Skeletal muscle satellite cell (primary cell): ENCODE measurements at regions not wholly inside any gene's neighbourhood (a gene's known extent, or its start where the extent isn't known, plus 50 kb on each side); places are given as distances from the start of the nearest gene placed in this dataset.

Experiments
- H3K27me3 ChIP-seq: 2 replicates; pipeline ENCODE4 v1.7.0; 2013; ENCODE audit warnings: low read length; ENCODE audit not compliant: control insufficient read depth, insufficient read depth
- H3K36me3 ChIP-seq: 2 replicates; pipeline ENCODE4 v1.7.0; 2013; ENCODE audit warnings: mild to moderate bottlenecking, control low read depth, low read length; ENCODE audit not compliant: insufficient read depth
- H3K4me1 ChIP-seq: 2 replicates; pipeline ENCODE4 v1.7.0; 2013; ENCODE audit warnings: low read length; ENCODE audit not compliant: control insufficient read depth, insufficient read depth
- H3K4me2 ChIP-seq: 2 replicates; pipeline ENCODE4 v1.7.0; 2013; ENCODE audit warnings: mild to moderate bottlenecking, low read length
- H3K4me3 ChIP-seq: 2 replicates; pipeline ENCODE4 v1.7.0; 2013; ENCODE audit warnings: low read length
- H3K9ac ChIP-seq: 2 replicates; pipeline ENCODE4 v1.7.0; 2013; ENCODE audit warnings: mild to moderate bottlenecking, low read depth, low read length, moderate library complexity
- H3K9me3 ChIP-seq: replicated peaks from 2 replicates; pipeline ENCODE4 v1.7.0; 2013; ENCODE audit warnings: mild to moderate bottlenecking, control low read depth, low read length

GRCh38 chr2:66673286-66673685 is 238.4 kb downstream of the MEIS1 start:
- H3K4me2 ChIP-seq = no peak overlapping the region
- no peak overlapping the region for H3K4me3 ChIP-seq

GRCh38 chr2:66674087-66674486 is 239.2 kb downstream of the MEIS1 start:
- Histone ChIP-seq H3K4me3 (no peak overlapping the region), H3K9ac (no peak overlapping the region), H3K27me3 (no peaks in the 10 kb centered on the region), H3K36me3 (no peaks in the 10 kb centered on the region), H3K4me2 (no peak overlapping the region), H3K9me3 (no peaks in the 10 kb centered on the region), H3K4me1 (no peaks in the 10 kb centered on the region)

More at GRCh38 chr2:66673286-66673685, 238.4 kb downstream of the MEIS1 start:
- no peaks in the 10 kb centered on the region for H3K4me1 ChIP-seq
- H3K27me3 ChIP-seq = no peaks in the 10 kb centered on the region
- H3K9ac ChIP-seq = no peak overlapping the region
- H3K36me3 ChIP-seq = no peaks in the 10 kb centered on the region
- H3K9me3 ChIP-seq = no peaks in the 10 kb centered on the region

GRCh38 chr2:66675591-66675990 is 240.7 kb downstream of the MEIS1 start:
- Histone ChIP-seq H3K9ac (no peak overlapping the region), H3K4me3 (no peak overlapping the region), H3K4me1 (no peaks in the 10 kb centered on the region), H3K27me3 (no peaks in the 10 kb centered on the region), H3K36me3 (no peaks in the 10 kb centered on the region), H3K9me3 (no peaks in the 10 kb centered on the region), H3K4me2 (no peak overlapping the region)

GRCh38 chr2:66679442-66679841 is 244.5 kb downstream of the MEIS1 start:
- Histone ChIP-seq H3K4me1 (no peaks in the 10 kb centered on the region), H3K9me3 (no peaks in the 10 kb centered on the region), H3K9ac (no peak overlapping the region), H3K36me3 (no peaks in the 10 kb centered on the region), H3K4me3 (no peak overlapping the region), H3K4me2 (no peak overlapping the region), H3K27me3 (no peaks in the 10 kb centered on the region)

GRCh38 chr2:66682476-66682875 is 247.6 kb downstream of the MEIS1 start:
- H3K9me3 ChIP-seq = no peaks in the 10 kb centered on the region
- H3K36me3 ChIP-seq = no peaks in the 10 kb centered on the region
- no peaks in the 10 kb centered on the region for H3K27me3 ChIP-seq
- H3K4me2 ChIP-seq = no peak overlapping the region
- H3K4me3 ChIP-seq = no peak overlapping the region
- H3K4me1 ChIP-seq = no peaks in the 10 kb centered on the region
- H3K9ac ChIP-seq = no peak overlapping the region

- Histone ChIP-seq H3K36me3 (no peaks in the 10 kb centered on the region), H3K27me3 (no peaks in the 10 kb centered on the region), H3K4me1 (no peaks in the 10 kb centered on the region), H3K4me2 (no peak overlapping the region), H3K9ac (no peak overlapping the region), H3K4me3 (no peak overlapping the region), H3K9me3 (no peaks in the 10 kb centered on the region)
Observed at GRCh38 chr2:66683064-66683463, 248.1 kb downstream of the MEIS1 start.

GRCh38 chr2:66683599-66683998 is 248.7 kb downstream of the MEIS1 start:
- no peaks in the 10 kb centered on the region for H3K27me3 ChIP-seq

GRCh38 chr2:66684289-66684688 is 249.4 kb downstream of the MEIS1 start:
- H3K9ac ChIP-seq = no peak overlapping the region
- H3K4me3 ChIP-seq = no peak overlapping the region
- H3K9me3 ChIP-seq = no peaks in the 10 kb centered on the region
- H3K36me3 ChIP-seq = no peaks in the 10 kb centered on the region
- H3K27me3 ChIP-seq = no peaks in the 10 kb centered on the region
- no peak overlapping the region for H3K4me2 ChIP-seq
- H3K4me1 ChIP-seq = no peaks in the 10 kb centered on the region

More at GRCh38 chr2:66683599-66683998, 248.7 kb downstream of the MEIS1 start:
- Histone ChIP-seq H3K4me1 (no peaks in the 10 kb centered on the region), H3K4me2 (no peak overlapping the region), H3K4me3 (no peak overlapping the region), H3K9me3 (no peaks in the 10 kb centered on the region), H3K9ac (no peak overlapping the region), H3K36me3 (no peaks in the 10 kb centered on the region)

GRCh38 chr2:66686755-66687154 is 251.8 kb downstream of the MEIS1 start:
- Histone ChIP-seq H3K4me1 (no peaks in the 10 kb centered on the region), H3K27me3 (no peaks in the 10 kb centered on the region), H3K4me3 (no peak overlapping the region), H3K9ac (no peak overlapping the region), H3K36me3 (no peaks in the 10 kb centered on the region), H3K9me3 (no peaks in the 10 kb centered on the region), H3K4me2 (no peak overlapping the region)

- Histone ChIP-seq H3K4me3 (no peak overlapping the region), H3K36me3 (no peaks in the 10 kb centered on the region), H3K9me3 (no peaks in the 10 kb centered on the region), H3K9ac (no peak overlapping the region), H3K4me2 (no peak overlapping the region), H3K4me1 (no peaks in the 10 kb centered on the region), H3K27me3 (peaks cover 6% of the 10 kb centered on the region)
Observed at GRCh38 chr2:66688951-66689350, 254.0 kb downstream of the MEIS1 start.

- Histone ChIP-seq H3K4me2 (no peak overlapping the region), H3K27me3 (peaks cover 6% of the 10 kb centered on the region), H3K4me3 (no peak overlapping the region), H3K4me1 (no peaks in the 10 kb centered on the region), H3K9ac (no peak overlapping the region), H3K9me3 (no peaks in the 10 kb centered on the region), H3K36me3 (no peaks in the 10 kb centered on the region)
Observed at GRCh38 chr2:66689456-66690051, 254.6 kb downstream of the MEIS1 start.
